Aorta (tissue), 5 donors: ENCODE measurements at regions not wholly inside any gene's neighbourhood (a gene's known extent, or its start where the extent isn't known, plus 50 kb on each side); places are given as distances from the start of the nearest gene placed in this dataset.

Experiments used
- ATAC-seq: fragments of 200-7000 bp; cut with Tn5 transposase; one replicate; pipeline ENCODE4 v1.9.1; 2022; ENCODE audit warnings: moderate library complexity; ENCODE audit not compliant: low FRiP score
- DNase-seq, 2 donors: peaks; one replicate each; pipeline ENCODE4 v3.0.0-alpha.2; 2020
- H3K27ac ChIP-seq, 2 donors: one replicate each; pipeline ENCODE4 v1.5.1; 2013; ENCODE audit warnings: low read length in 2 of 2, mild to moderate bottlenecking in 2 of 2, moderate library complexity in 2 of 2, control low read depth in 1 of 2, inconsistent platforms in 1 of 2, low read depth in 1 of 2
- H3K27me3 ChIP-seq, 2 donors: one replicate each; pipeline ENCODE4 v1.6.1; 2013; ENCODE audit warnings: control low read depth in 1 of 2, low read length in 1 of 2, mild to moderate bottlenecking in 1 of 2, moderate library complexity in 1 of 2; ENCODE audit not compliant: insufficient read depth in 2 of 2, control insufficient read depth in 1 of 2
- H3K36me3 ChIP-seq, 2 donors: one replicate each; pipeline ENCODE4 v1.6.1; 2013; ENCODE audit warnings: control low read depth in 1 of 2, low read length in 1 of 2, mild to moderate bottlenecking in 1 of 2; ENCODE audit not compliant: insufficient read depth in 2 of 2, control insufficient read depth in 1 of 2
- H3K4me1 ChIP-seq, 2 donors: one replicate each; pipeline ENCODE4 v1.6.1; 2013; ENCODE audit warnings: low read length in 2 of 2, control low read depth in 1 of 2, mild to moderate bottlenecking in 1 of 2, moderate library complexity in 1 of 2; ENCODE audit not compliant: insufficient read depth in 2 of 2, control insufficient read depth in 1 of 2
- H3K4me3 ChIP-seq, 2 donors: one replicate each; pipeline ENCODE4 v1.5.1; 2013; ENCODE audit warnings: low read length in 2 of 2, control low read depth in 1 of 2, mild to moderate bottlenecking in 1 of 2
- H3K9me3 ChIP-seq: one replicate; pipeline ENCODE4 v1.6.1; 2013; ENCODE audit warnings: mild to moderate bottlenecking, low read length; ENCODE audit not compliant: control insufficient read depth
- WGBS, 2 donors: extraction: QIAGEN DNeasy Blood & Tissue Kit; methylation state at CpG; one replicate each; pipeline ENCODE4 v1.1.7; 2013; 5-methylcytosine and 5-hydroxymethylcytosine counted together
- intact Hi-C, 2 donors: fragments of 100-400 bp; cut with DNase I; formaldehyde crosslinking; loops; one replicate each; pipeline versions ENCODE4 v1.14.2 to v1.15.0; 2022
- donor health status: healthy with polysubstance abuse.
- donor health status: Bipolar disorder and iron deficiency.
- donor health status: DM: no; HTN: no; CAD: no.
- donor health status: DM: no; HTN: no; CAD: no.
- donor health status: DM: yes; HTN: yes; CAD: no.

DNA sequence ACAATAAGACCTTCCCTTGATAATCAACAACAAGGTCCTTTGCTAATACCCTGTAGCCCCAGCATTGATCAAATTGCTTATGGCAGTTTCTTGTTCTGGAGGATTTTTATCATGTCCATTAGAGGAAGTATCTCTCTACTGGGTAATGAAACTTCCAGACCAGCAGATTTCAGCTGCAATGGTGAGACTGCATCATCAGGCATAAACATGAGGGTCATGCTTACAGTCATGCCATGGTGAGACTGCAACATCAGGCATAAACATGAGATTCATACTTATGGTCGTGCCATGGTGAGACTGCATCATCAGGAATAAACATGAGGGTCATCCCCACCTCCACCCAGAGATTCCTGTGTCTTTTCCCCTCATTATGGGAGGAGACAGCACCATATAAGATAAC lies 129.0 kb upstream of the LIPC start:
- WGBS, 2 donors, result 73 to 80% methylated on average over 1 of the region's 1 CpG
- no peak for ATAC-seq

DNA sequence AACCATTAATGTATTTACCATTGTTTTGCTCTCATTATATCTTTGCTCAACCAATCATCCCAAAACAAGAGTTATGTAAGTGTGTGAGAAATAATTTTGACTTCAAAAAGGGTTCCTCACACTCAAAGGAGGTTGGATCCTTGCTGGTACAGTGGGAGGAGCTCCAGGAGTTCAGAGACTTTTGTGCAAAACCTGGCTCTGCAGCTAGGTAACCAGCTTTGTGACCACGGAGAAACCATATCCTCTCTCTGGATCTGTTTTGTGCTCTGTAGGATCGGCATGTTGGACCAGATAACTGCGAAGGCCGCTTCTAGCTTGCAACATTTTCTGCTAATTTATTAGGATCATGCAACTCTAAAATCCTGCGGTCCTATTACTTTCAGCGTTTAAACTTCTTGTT lies 128.6 kb upstream of the LIPC start:
- no peak for DNase-seq
- no peak overlapping the region for H3K27ac ChIP-seq
- H3K36me3 ChIP-seq, result no peaks in the 10 kb centered on the region
- intact Hi-C loops, result no loop called here
- WGBS, 2 donors, result 88 to 92% methylated on average over 6 of the region's 6 CpGs
- no peaks in the 10 kb centered on the region for H3K4me1 ChIP-seq
- no peaks in the 10 kb centered on the region for H3K9me3 ChIP-seq
- no peak for ATAC-seq
- no peaks in the 10 kb centered on the region for H3K27me3 ChIP-seq
- no peak overlapping the region for H3K4me3 ChIP-seq

More for the DNA sequence above, 129.0 kb upstream of the LIPC start:
- DNase-seq, result no peak
- intact Hi-C loops, result no loop called here
- Histone ChIP-seq H3K9me3 (no peaks in the 10 kb centered on the region), H3K27ac (no peak overlapping the region), H3K4me3 (no peak overlapping the region), H3K4me1 (no peaks in the 10 kb centered on the region), H3K36me3 (no peaks in the 10 kb centered on the region), H3K27me3 (no peaks in the 10 kb centered on the region)

DNA sequence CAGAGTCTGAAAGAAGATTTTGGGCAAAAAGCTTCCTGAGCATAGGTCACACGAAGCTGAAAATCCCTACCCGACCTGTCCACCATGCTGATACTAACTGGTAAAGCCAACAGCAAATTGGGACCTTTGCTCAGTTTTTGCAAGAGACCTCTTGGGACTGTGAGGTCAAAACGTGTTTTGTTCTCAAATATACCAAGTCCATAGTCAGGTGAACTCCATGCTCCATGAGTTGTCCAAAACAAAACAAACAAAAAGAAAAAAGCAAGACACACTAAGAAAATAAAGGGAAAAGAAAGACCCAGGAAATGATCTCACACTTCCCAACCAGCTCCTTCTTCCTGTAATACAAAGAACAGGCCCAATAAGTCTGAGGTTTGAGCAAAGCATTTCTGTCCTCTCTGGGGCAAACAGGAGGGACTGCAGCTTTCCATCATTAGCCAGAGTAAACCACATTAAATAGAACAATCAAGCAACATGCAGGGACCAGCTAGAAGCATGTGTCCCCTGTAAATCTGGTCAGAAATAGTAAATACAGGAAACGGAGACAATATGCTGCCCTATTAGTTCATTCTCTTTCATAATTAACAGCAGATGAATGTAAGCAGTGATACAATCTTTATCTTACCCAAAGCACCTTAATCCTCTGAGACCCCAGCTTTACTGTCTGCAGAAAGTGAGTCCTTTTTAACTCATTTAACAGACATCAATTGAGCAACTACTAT lies 125.0 kb upstream of the LIPC start:
- Histone ChIP-seq H3K4me3 (no peak overlapping the region), H3K4me1 (no peaks in the 10 kb centered on the region), H3K9me3 (no peaks in the 10 kb centered on the region), H3K27ac (no peak overlapping the region), H3K36me3 (no peaks in the 10 kb centered on the region), H3K27me3 (no peaks in the 10 kb centered on the region)
- WGBS, 2 donors, result 93 to 94% methylated on average over 4 of the region's 4 CpGs
- ATAC-seq (no peak), DNase-seq (no peak)
- intact Hi-C loops, result no loop called here

DNA sequence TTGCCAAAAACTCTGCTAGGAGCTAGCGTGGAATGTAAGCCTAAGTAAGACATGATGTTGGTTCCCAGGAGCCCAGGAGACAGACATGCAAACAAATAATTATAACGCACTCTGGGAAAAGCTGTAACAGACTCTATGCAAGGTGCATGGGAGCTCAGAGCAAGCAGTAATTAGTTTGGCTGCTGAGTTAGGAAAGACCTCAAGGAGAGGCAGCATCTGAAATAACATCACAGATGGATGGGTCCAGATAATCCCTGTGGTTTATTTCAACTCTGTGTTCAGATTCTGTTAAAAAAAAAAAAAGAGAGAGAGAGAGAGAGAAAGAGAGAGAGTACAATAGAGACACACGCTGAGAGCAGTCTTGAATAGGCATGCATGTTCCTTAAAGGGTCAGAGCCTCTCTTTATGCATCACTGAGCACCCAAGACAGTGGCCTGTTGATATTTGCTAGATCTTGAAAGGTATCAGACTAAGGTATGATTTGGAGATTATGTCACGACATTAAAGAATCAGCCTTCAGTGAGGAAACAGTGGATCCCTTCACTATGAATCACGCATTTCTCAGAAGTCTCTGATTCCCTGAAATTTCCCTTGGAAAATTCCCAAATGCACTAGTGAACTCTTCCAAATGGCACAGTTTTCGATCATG lies 124.4 kb upstream of the LIPC start:
- Histone ChIP-seq H3K36me3 (no peaks in the 10 kb centered on the region), H3K27ac (no peak overlapping the region), H3K9me3 (no peaks in the 10 kb centered on the region), H3K27me3 (no peaks in the 10 kb centered on the region), H3K4me3 (no peak overlapping the region), H3K4me1 (no peaks in the 10 kb centered on the region)
- ATAC-seq (no peak), DNase-seq (no peak)
- intact Hi-C loops, result no loop called here
- WGBS, 2 donors, result 58 to 61% methylated on average over 6 of the region's 6 CpGs

DNA sequence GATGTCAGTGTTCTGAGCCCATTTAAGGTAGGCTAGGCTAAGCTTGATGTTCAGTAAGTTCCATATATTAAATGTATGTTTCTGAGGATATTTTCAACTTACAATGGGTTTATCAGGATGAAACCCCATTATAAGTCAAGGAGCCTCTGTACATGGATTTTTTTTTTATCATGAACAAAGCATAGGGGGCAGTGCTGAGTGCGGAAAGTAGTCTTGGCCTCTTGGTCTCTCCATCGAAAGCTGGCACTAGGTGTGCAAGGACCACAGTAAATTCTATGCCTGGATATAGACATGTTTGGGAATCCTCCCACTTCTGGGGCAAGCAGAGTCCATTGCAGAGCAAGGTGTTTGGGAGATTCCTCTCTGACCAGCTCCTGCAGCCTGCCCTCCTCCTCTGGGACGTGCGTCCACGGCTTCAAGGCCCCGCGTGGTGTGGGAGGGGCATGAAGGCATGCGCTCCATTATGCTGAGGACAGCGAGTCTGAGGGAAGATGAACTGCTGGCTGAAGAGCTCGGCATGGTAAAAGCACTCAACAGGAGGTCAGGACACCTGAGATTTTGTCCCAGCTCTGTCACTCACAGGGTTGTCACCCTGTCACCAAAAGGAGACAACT lies 122.9 kb upstream of the LIPC start:
- no peaks in the 10 kb centered on the region for H3K36me3 ChIP-seq
- no peak for DNase-seq

DNA sequence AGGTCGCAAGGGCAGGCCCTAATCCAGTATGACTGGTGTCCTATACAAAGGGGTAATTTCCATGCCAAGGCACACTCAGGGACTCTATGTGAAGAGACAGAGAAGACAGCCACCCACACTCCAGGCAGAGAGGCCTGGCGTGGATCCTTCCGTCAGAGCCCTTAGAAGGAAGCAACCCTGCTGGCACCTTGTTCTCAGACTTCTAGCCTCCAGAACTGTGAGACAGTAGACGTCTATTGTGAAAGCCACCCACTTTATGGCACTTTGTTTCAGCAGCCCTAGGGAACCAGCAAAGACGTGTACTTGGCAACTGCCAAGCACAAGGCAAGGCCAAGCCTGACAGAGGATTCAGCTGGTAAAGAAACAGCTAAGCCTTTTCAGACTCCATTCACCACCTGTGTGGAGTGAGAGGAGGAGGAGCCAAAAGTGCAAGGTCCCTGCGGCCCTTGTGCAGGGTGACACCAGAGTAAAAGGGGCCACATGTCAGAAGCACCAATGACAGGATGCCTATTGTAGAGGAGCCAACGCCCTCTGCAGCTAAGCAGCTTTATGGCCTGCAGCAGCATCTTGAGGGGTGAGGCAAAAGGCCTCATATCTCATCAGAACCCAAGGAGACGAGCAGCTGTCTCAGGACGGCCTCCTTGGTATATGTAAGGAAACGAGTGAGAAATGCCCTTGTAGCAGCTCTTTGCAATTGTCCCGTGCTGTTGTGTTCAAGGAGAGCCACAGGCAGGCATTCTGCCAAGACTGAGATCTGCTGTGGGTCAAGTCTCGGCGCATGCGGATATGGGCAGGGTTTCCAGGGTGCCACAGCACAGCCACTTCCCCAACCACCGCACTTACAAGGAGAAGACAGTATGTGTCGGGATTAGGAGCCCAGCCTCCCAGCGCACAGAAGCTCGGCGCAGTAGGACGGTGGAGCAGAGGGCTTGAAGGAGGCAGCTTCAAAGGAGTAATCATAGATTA lies 121.5 kb upstream of the LIPC start:
- H3K36me3 ChIP-seq, result no peaks in the 10 kb centered on the region
- WGBS, 2 donors, result 80 to 86% methylated on average over 20 of the region's 20 CpGs
- intact Hi-C loops, result no loop called here
- no peak overlapping the region for H3K4me3 ChIP-seq
- ATAC-seq, result no peak
- H3K4me1 ChIP-seq, result no peaks in the 10 kb centered on the region
- no peak overlapping the region for H3K27ac ChIP-seq
- no peaks in the 10 kb centered on the region for H3K27me3 ChIP-seq
- DNase-seq, result peak; percentile 60 to 78
- no peaks in the 10 kb centered on the region for H3K9me3 ChIP-seq

More for the DNA sequence above, 122.9 kb upstream of the LIPC start:
- Histone ChIP-seq H3K4me1 (no peaks in the 10 kb centered on the region), H3K4me3 (no peak overlapping the region), H3K9me3 (no peaks in the 10 kb centered on the region), H3K27me3 (no peaks in the 10 kb centered on the region), H3K27ac (no peak overlapping the region)
- intact Hi-C loops, result no loop called here
- WGBS, 2 donors, result 88 to 90% methylated on average over 10 of the region's 10 CpGs
- no peak for ATAC-seq

DNA sequence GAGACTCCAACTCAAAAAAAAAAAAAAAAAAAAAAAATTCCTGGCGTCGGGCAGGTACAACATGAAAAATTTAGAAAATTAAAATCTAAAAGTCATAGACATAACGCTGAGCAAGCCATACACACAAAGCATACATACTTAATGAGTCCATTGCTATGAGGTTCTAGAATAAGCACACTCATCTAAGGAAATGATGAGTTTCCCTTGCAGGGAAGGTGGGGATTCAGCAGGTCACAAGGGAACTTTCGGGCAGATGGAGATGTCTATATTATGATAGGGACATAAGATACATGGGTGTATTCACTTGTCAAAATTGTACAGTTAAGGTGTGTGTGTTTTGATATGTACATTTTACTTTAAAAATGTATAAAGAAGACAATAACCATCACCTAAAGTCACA lies 120.2 kb upstream of the LIPC start:
- H3K36me3 ChIP-seq, result no peaks in the 10 kb centered on the region
- no peaks in the 10 kb centered on the region for H3K9me3 ChIP-seq
- 89 to 94% methylated on average over 4 of the region's 4 CpGs for WGBS, 2 donors
- intact Hi-C loops, result no loop called here
- ATAC-seq (no peak), DNase-seq (no peak)
- H3K27me3 ChIP-seq, result no peaks in the 10 kb centered on the region
- no peak overlapping the region for H3K4me3 ChIP-seq
- H3K27ac ChIP-seq, result no peak overlapping the region
- H3K4me1 ChIP-seq, result no peaks in the 10 kb centered on the region

DNA sequence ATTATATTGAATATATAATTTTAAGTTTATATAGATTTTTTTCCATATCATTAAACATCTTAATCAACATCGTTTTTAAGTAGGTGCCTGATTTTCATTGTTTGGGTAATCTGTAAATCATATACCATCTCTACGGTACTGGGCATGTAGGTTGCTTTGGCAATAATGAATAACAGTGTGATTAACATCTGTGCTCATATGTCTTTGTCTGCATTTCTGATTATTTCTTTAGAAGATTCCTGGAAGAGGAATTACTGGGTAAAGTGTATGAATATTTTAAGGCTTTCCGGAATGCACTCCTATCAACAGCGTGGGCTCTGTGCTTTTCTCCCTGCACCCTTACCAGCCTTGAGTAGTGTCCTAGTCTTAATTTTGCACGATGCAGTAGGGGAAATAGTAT lies 119.8 kb upstream of the LIPC start:
- Histone ChIP-seq H3K4me1 (no peaks in the 10 kb centered on the region), H3K9me3 (no peaks in the 10 kb centered on the region), H3K27me3 (no peaks in the 10 kb centered on the region), H3K36me3 (no peaks in the 10 kb centered on the region), H3K4me3 (no peak overlapping the region), H3K27ac (no peak overlapping the region)
- 53 to 56% methylated on average over 5 of the region's 5 CpGs for WGBS, 2 donors
- DNase-seq (no peak), ATAC-seq (no peak)
- intact Hi-C loops, result no loop called here
